Forelimb muscle (tissue), 1 donor: ENCODE measurements at regions not wholly inside any gene's neighbourhood (a gene's known extent, or its start where the extent isn't known, plus 50 kb on each side); places are given as distances from the start of the nearest gene placed in this dataset.
"Not testable (repeated sequence)": the region's sequence is repeated elsewhere in the genome, so short reads cannot be mapped to it uniquely, and the experiment has no call there.

Experiments
- DNase-seq: peaks from one replicate; pipeline ENCODE4 v3.0.0-alpha.2; 2013; ENCODE audit warnings: low read depth

GRCh38 chr2:401019-401679, 113.3 kb upstream of the ALKAL2 start:
- DNase-seq = no peak

- no peak for DNase-seq
These were observed 110.0 kb upstream of the ALKAL2 start for GRCh38 chr2:397926-398325.

GRCh38 chr2:397521-397920, 109.6 kb upstream of the ALKAL2 start:
- DNase-seq = no peak

- DNase-seq = no peak
These were observed 109.0 kb upstream of the ALKAL2 start for GRCh38 chr2:396903-397302.

GRCh38 chr2:395886-396285, 108.0 kb upstream of the ALKAL2 start:
- DNase-seq = no peak

- DNase-seq = no peak
These were observed 106.1 kb upstream of the ALKAL2 start for GRCh38 chr2:393711-394696.

GRCh38 chr2:392926-393280, 105.0 kb upstream of the ALKAL2 start:
- DNase-seq = no peak

GRCh38 chr2:392181-392925, 104.5 kb upstream of the ALKAL2 start:
- no peak for DNase-seq

GRCh38 chr2:391696-392095, 103.8 kb upstream of the ALKAL2 start:
- DNase-seq = no peak

GRCh38 chr2:390959-391358, 103.1 kb upstream of the ALKAL2 start:
- DNase-seq = no peak

GRCh38 chr2:389985-390384, 102.1 kb upstream of the ALKAL2 start:
- not testable (repeated sequence) for DNase-seq

GRCh38 chr2:388752-389151, 100.9 kb upstream of the ALKAL2 start:
- DNase-seq = not testable (repeated sequence)

GRCh38 chr2:387980-388421, 100.1 kb upstream of the ALKAL2 start:
- DNase-seq = no peak

- DNase-seq = no peak
These were observed 98.7 kb upstream of the ALKAL2 start for GRCh38 chr2:386406-387103.

GRCh38 chr2:385785-386184, 97.9 kb upstream of the ALKAL2 start:
- no peak for DNase-seq

- no peak for DNase-seq
These were observed 97.2 kb upstream of the ALKAL2 start for GRCh38 chr2:385061-385460.

GRCh38 chr2:383888-384287, 96.0 kb upstream of the ALKAL2 start:
- no peak for DNase-seq

- DNase-seq = no peak
These were observed 95.3 kb upstream of the ALKAL2 start for GRCh38 chr2:383178-383577.

- no peak for DNase-seq
These were observed 94.8 kb upstream of the ALKAL2 start for GRCh38 chr2:382728-383022.

- no peak for DNase-seq
These were observed 94.2 kb upstream of the ALKAL2 start for GRCh38 chr2:381941-382727.

GRCh38 chr2:381181-381580, 93.3 kb upstream of the ALKAL2 start:
- no peak for DNase-seq
